SK-N-SH treated with all-trans-retinoic acid at 6 μM for 48 hours (cell line): ENCODE measurements at regions not wholly inside any gene's neighbourhood (a gene's known extent, or its start where the extent isn't known, plus 50 kb on each side); places are given as distances from the start of the nearest gene placed in this dataset.

Experiments used
- BACH2 ChIP-seq: fragments of 250-450 bp; sonication (Bioruptor Pico); IDR thresholded peaks from 2 replicates; pipeline ENCODE4 v1.9.0; 2021; ENCODE audit warnings: mild to moderate bottlenecking, borderline replicate concordance
- CREB5 ChIP-seq: fragments of 250-450 bp; sonication (Bioruptor Pico); IDR thresholded peaks from 2 replicates; pipeline ENCODE4 v1.5.1; 2020; ENCODE audit warnings: low read depth, mild to moderate bottlenecking, moderate library complexity
- CSDC2 ChIP-seq: fragments of 250-450 bp; sonication (Bioruptor Pico); IDR thresholded peaks from 2 replicates; pipeline ENCODE4 v1.5.0; 2020; ENCODE audit warnings: mild to moderate bottlenecking, moderate library complexity
- ESRRG ChIP-seq: fragments of 250-450 bp; sonication (Bioruptor Pico); IDR thresholded peaks from 2 replicates; pipeline ENCODE4 v1.6.1; 2021; ENCODE audit warnings: mild to moderate bottlenecking
- TCF4 ChIP-seq: fragments of 250-450 bp; sonication (Bioruptor Pico); IDR thresholded peaks from 2 replicates; pipeline ENCODE4 v1.8.0; 2021; ENCODE audit warnings: mild to moderate bottlenecking, moderate library complexity, borderline replicate concordance
- TOX ChIP-seq: fragments of 250-450 bp; sonication (Bioruptor Pico); IDR thresholded peaks from 2 replicates; pipeline ENCODE4 v1.8.0; 2021; ENCODE audit warnings: mild to moderate bottlenecking, moderate library complexity, borderline replicate concordance
- ZC3H10 ChIP-seq: fragments of 250-450 bp; sonication (Bioruptor Pico); IDR thresholded peaks from 2 replicates; pipeline ENCODE4 v1.5.1; 2021; ENCODE audit warnings: mild to moderate bottlenecking, moderate library complexity
- ZFP3 ChIP-seq: fragments of 250-450 bp; sonication (Bioruptor Pico); IDR thresholded peaks from 2 replicates; pipeline ENCODE4 v1.5.0; 2020; ENCODE audit warnings: mild to moderate bottlenecking, moderate library complexity
- ZFP30 ChIP-seq: fragments of 450-650 bp; formaldehyde crosslinking; IDR thresholded peaks from 2 replicates; pipeline ENCODE4 v1.5.0; 2022; ENCODE audit warnings: mild to moderate bottlenecking, moderate library complexity
- ZNF565 ChIP-seq: fragments of 450-650 bp; formaldehyde crosslinking; conservative IDR thresholded peaks from 2 replicates; pipeline ENCODE4 v1.5.0; 2020; ENCODE audit warnings: low read depth, mild to moderate bottlenecking, moderate library complexity
- ZNF70 ChIP-seq: fragments of 450-650 bp; formaldehyde crosslinking; IDR thresholded peaks from 2 replicates; pipeline ENCODE4 v1.5.0; 2020; ENCODE audit warnings: mild to moderate bottlenecking, moderate library complexity
- TF ChIP-seq, protein P1 (sequence below): fragments of 250-450 bp; sonication (Bioruptor Pico); IDR thresholded peaks from 2 replicates; pipeline ENCODE4 v1.8.0; 2020; ENCODE audit warnings: mild to moderate bottlenecking, moderate library complexity, borderline replicate concordance

DNA sequence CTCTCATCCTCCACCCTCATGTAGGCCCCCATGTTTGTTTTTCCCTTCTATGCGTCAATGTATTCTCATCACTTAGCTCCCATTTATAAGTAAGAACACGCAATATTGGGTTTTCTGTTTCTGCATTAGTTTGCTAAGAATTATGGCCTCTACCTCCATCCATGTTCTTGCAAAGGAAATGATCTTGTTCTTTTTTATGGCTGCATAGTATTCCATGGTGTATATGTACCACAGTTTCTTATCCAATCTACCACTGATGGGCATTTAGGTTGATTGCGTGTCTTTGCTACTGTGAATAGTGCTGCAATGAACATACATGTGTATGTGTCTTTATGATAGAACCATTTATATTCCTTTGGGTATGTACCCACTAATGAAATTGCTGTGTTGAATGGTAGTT lies 200.0 kb downstream of the ADGRG6 start:
- TF ChIP-seq TCF4 (CRISPR knock-in tag): no peak
- TF ChIP-seq ESRRG: no peak
- TF ChIP-seq ZFP3: no peak
- TF ChIP-seq ZNF565 (CRISPR knock-in tag): no peak
- no peak for TF ChIP-seq CSDC2
- no peak for TF ChIP-seq CREB5 (CRISPR knock-in tag)
- TF ChIP-seq BACH2 (CRISPR knock-in tag): no peak
- TF ChIP-seq ZFP30 (CRISPR knock-in tag): no peak
- TF ChIP-seq ZNF70 (CRISPR knock-in tag): no peak
- TF ChIP-seq TOX (CRISPR knock-in tag): no peak
- TF ChIP-seq, protein P1, sequence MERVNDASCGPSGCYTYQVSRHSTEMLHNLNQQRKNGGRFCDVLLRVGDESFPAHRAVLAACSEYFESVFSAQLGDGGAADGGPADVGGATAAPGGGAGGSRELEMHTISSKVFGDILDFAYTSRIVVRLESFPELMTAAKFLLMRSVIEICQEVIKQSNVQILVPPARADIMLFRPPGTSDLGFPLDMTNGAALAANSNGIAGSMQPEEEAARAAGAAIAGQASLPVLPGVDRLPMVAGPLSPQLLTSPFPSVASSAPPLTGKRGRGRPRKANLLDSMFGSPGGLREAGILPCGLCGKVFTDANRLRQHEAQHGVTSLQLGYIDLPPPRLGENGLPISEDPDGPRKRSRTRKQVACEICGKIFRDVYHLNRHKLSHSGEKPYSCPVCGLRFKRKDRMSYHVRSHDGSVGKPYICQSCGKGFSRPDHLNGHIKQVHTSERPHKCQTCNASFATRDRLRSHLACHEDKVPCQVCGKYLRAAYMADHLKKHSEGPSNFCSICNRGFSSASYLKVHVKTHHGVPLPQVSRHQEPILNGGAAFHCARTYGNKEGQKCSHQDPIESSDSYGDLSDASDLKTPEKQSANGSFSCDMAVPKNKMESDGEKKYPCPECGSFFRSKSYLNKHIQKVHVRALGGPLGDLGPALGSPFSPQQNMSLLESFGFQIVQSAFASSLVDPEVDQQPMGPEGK (CRISPR knock-in tag): no peak
- TF ChIP-seq ZC3H10 (CRISPR knock-in tag): no peak
